ENCODE measurements at regions not wholly inside any gene's neighbourhood (a gene's known extent, or its start where the extent isn't known, plus 50 kb on each side); places are given as distances from the start of the nearest gene placed in this dataset.
"Not testable (repeated sequence)": the region's sequence is repeated elsewhere in the genome, so short reads cannot be mapped to it uniquely, and the experiment has no call there.

GRCh38 chr9:87160148-87161102 lies 213.1 kb upstream of the GAS1 start:
- no peak for DNase-seq

GRCh38 chr9:87167161-87167560 lies 219.9 kb upstream of the GAS1 start:
- no peak for DNase-seq

- no peak for DNase-seq
Measured at GRCh38 chr9:87167582-87167981, 220.3 kb upstream of the GAS1 start.

GRCh38 chr9:87178302-87178701 lies 231.0 kb upstream of the GAS1 start:
- no peak for DNase-seq

GRCh38 chr9:87179553-87180340 lies 232.4 kb upstream of the GAS1 start:
- DNase-seq: no peak

- DNase-seq: no peak
Measured at GRCh38 chr9:87180361-87180760, 233.1 kb upstream of the GAS1 start.

- no peak for DNase-seq
Measured at GRCh38 chr9:87180841-87181240, 233.5 kb upstream of the GAS1 start.

- no peak for DNase-seq
Measured at GRCh38 chr9:87181670-87182069, 234.4 kb upstream of the GAS1 start.

GRCh38 chr9:87184956-87185642 lies 237.8 kb upstream of the GAS1 start:
- DNase-seq: no peak

DNA sequence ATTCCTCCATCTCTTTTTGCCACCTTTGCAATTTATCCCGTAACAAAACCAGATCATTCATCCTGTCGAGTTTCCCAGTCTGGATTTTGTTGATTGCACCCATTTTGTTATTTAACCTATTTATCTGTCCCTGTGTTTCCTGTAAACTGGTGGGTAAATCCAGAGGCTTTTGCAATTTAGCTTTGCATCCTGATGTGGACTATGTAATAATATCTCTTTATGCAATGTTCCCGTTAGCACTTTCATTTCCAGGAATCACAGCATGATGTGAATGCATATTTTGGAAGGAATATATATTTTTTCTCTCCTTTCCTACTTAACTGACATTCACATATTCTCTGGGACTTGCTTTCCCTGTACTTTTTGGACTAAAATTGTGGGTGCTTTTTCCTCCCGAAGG lies 240.3 kb upstream of the GAS1 start:
- DNase-seq: no peak

- DNase-seq: no peak
Measured at GRCh38 chr9:87189006-87189405, 241.7 kb upstream of the GAS1 start.

GRCh38 chr9:87193151-87193550 lies 245.8 kb upstream of the GAS1 start:
- no peak for DNase-seq

GRCh38 chr9:87193925-87194868 lies 246.9 kb upstream of the GAS1 start:
- no peak for DNase-seq

GRCh38 chr9:87195306-87195705 lies 248.0 kb upstream of the GAS1 start:
- DNase-seq: no peak

GRCh38 chr9:87197349-87198130 lies 250.2 kb upstream of the GAS1 start:
- no peak for DNase-seq

DNA sequence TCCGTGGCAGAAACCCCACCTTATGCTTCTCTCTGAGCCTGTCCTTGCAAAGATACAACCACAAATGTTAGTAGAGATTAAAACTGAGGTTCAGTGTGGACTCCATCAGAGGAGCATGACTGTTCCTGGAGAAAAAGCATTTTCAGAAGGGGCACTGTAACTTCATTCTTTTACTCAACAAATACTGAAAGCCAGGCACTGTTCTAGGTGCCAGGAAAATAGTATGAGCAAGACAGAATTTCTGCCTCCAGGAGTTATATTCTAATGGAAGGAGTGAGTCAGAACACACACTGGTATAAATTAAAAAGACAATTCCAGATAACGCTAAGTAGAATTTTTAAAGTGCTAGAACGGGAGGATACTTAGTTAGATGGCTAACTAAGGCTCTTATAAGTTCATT lies 251.4 kb upstream of the GAS1 start:
- DNase-seq: no peak

DNA sequence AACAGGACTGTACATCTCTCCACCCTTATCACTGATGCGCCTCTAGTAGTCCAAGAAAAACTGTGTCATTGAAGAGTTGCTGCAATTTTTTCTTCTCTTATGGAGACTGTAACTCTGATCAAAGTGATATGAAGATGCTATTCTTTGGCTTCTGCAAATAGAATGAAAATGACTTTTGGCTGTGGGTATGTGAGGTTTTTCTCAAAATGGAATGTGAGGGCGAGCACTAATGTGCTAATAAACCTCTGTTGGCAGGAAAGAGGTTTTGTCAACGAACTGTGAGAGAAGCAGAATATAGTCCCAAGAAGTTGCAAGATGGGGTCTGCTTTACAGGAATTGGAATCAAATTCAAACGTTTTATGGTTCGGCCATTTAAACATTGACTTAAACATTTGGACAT lies 252.0 kb upstream of the GAS1 start:
- no peak for DNase-seq

DNA sequence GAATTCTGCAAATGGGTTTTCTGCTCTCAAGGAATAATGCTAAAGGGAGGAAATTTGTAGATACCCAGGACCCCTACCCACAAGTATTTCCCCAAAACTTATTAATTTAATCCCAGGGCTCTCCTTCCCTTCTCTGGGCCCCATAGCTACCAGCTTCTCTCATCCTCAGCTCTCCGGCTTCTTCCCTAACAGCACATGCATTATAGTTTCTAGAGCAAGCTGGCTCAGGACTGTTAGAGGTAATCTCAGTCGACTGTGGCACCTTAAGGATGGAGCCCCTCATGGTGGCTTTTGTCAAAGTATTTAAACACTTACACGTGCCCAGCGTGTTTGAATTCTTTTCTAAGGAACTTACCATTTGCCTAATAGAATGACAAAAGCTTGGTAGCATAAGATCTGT lies 252.5 kb upstream of the GAS1 start:
- no peak for DNase-seq

- no peak for DNase-seq
Measured at GRCh38 chr9:87201351-87201751, 254.0 kb upstream of the GAS1 start.

GRCh38 chr9:87206064-87206661 lies 258.9 kb upstream of the GAS1 start:
- no peak for DNase-seq

DNA sequence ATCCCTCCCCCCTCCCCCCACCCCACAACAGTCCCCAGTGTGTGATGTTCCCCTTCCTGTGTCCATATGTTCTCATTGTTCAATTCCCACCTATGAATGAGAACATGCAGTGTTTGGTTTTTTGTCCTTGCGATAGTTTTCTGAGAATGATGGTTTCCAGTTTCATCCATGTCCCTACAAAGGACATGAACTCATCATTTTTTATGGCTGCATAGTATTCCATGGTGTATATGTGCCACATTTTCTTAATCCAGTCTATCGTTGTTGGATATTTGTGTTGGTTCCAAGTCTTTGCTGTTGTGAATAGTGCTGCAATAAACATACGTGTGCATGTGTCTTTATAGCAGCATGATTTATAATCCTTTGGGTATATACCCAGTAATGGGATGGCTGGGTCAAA lies 263.4 kb upstream of the GAS1 start:
- DNase-seq: not testable (repeated sequence)
